Skin of body (tissue), 1 donor: ENCODE measurements at regions not wholly inside any gene's neighbourhood (a gene's known extent, or its start where the extent isn't known, plus 50 kb on each side); places are given as distances from the start of the nearest gene placed in this dataset. TPM values are rescaled to one million over a fixed set of nuclear protein-coding genes. Genes with fewer than 3 reads are reported as not detected.

ENCODE experiments used
- small RNA-seq: library from RNA; depleted of rRNA; stranded (forward); fragments of <200 nt; gene quantifications from one replicate; pipeline ENCODE3, GENCODE V24; 2014; ENCODE audit warnings: low replicate concordance

Small RNA genes in the stretch of these regions (small RNA-seq; reads per million reads assigned to genes)
- not detected for gene DYNLL1P5
